Progenitor cell of endocrine pancreas (in vitro differentiated cells): ENCODE measurements at regions not wholly inside any gene's neighbourhood (a gene's known extent, or its start where the extent isn't known, plus 50 kb on each side); places are given as distances from the start of the nearest gene placed in this dataset.
"Not testable (repeated sequence)": the region's sequence is repeated elsewhere in the genome, so short reads cannot be mapped to it uniquely, and the experiment has no call there.

Experiments used
- DNase-seq: peaks from one replicate; pipeline ENCODE4 v3.0.0; 2021; ENCODE audit warnings: low spot score; ENCODE audit not compliant: unreplicated experiment
- H3K27ac Mint-ChIP-seq: 2 replicates; pipeline ENCODE4 v1.8.0; 2021; ENCODE audit warnings: mild to moderate bottlenecking, moderate library complexity, mixed read lengths
- H3K27me3 Mint-ChIP-seq: 2 replicates; pipeline ENCODE4 v1.8.0; 2021; ENCODE audit warnings: mixed read lengths
- H3K36me3 Mint-ChIP-seq: 2 replicates; pipeline ENCODE4 v1.8.0; 2022; ENCODE audit warnings: mixed read lengths; ENCODE audit not compliant: insufficient read depth
- H3K4me1 Mint-ChIP-seq: 2 replicates; pipeline ENCODE4 v1.8.0; 2021; ENCODE audit warnings: low read depth, mixed read lengths
- H3K4me3 Mint-ChIP-seq: 2 replicates; pipeline ENCODE4 v1.8.0; 2021; ENCODE audit warnings: low read depth, mild to moderate bottlenecking, moderate library complexity, mixed read lengths
- H3K9me3 Mint-ChIP-seq: 2 replicates; pipeline ENCODE4 v1.8.0; 2021; ENCODE audit warnings: low read depth, mixed read lengths
- TF ChIP-seq, protein P1 (sequence below): fragments of 200-600 bp; sonication (generic); IDR thresholded peaks from one replicate; pipeline ENCODE4 v1.5.0; 2021; ENCODE audit warnings: antibody characterized with exemption, mild to moderate bottlenecking; ENCODE audit not compliant: unreplicated experiment

DNA sequence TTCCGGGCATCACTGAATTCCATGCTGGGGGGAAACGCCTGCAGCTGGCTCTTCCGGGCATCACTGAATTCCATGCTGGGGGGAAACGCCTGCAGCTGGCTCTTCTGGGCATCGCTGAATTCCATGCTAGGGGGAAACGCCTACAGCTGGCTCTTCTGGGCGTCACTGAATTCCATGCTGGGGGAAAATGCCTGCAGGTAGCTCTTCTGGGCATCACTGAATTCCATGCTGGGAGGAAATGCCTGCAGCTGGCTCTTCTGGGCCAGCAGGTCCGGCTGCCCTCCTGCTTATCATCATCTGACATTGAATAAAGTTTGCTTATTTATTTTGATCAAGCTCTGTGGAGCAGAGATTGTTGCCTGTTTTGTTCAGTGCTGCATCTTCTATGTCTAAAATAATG lies 355.1 kb downstream of the SMOC2 start:
- Mint-ChIP-seq H3K4me1 (peaks cover 6% of the 10 kb centered on the region), H3K27me3 (peaks cover 6% of the 10 kb centered on the region), H3K9me3 (peaks cover under 1% of the 10 kb centered on the region), H3K27ac (no peak overlapping the region), H3K36me3 (no peaks in the 10 kb centered on the region), H3K4me3 (no peak overlapping the region)
- DNase-seq: no peak
- TF ChIP-seq, protein P1, sequence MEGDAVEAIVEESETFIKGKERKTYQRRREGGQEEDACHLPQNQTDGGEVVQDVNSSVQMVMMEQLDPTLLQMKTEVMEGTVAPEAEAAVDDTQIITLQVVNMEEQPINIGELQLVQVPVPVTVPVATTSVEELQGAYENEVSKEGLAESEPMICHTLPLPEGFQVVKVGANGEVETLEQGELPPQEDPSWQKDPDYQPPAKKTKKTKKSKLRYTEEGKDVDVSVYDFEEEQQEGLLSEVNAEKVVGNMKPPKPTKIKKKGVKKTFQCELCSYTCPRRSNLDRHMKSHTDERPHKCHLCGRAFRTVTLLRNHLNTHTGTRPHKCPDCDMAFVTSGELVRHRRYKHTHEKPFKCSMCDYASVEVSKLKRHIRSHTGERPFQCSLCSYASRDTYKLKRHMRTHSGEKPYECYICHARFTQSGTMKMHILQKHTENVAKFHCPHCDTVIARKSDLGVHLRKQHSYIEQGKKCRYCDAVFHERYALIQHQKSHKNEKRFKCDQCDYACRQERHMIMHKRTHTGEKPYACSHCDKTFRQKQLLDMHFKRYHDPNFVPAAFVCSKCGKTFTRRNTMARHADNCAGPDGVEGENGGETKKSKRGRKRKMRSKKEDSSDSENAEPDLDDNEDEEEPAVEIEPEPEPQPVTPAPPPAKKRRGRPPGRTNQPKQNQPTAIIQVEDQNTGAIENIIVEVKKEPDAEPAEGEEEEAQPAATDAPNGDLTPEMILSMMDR: no peak

DNA sequence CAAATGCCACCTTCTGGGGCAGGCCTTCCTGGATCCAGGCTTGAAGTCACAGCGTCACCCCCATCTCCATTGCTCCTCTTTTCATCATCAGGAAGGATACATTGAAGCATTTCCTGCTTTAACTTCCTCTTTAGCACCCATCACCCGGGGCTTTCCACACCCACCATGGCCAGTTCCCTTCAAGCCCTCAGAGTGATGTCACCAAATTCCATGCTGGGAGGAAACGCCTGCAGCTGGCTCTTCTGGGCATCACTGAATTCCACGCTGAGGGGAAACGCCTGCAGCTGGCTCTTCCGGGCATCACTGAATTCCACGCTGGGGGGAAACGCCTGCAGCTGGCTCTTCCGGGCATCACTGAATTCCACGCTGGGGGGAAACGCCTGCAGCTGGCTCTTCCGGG lies 354.6 kb downstream of the SMOC2 start:
- H3K4me1 Mint-ChIP-seq, H3K36me3 Mint-ChIP-seq, DNase-seq, H3K27me3 Mint-ChIP-seq, H3K4me3 Mint-ChIP-seq, H3K27ac Mint-ChIP-seq, H3K9me3 Mint-ChIP-seq: not testable (repeated sequence)

DNA sequence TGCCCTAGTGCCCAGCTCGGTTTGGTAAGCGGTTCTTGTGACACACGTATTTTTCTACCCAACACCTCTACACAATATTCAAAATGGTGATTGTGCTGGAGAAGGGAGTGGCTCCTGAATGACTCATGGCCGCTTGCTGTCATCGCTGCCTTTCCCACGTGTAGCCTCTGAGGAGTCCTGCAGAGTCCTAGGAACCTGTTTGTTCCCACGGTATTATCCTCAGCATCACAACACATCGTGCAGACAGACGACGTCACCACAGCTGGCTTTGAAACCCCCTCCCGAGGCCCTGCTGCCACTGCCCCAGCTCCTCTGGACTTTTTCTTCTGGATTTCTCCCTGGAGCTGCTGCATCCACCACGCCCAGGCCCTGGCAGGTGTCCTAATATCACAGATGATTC lies 353.5 kb downstream of the SMOC2 start:
- Mint-ChIP-seq H3K36me3 (no peaks in the 10 kb centered on the region), H3K27me3 (peaks cover 9% of the 10 kb centered on the region), H3K4me3 (no peak overlapping the region), H3K27ac (no peak overlapping the region), H3K9me3 (no peaks in the 10 kb centered on the region), H3K4me1 (peaks cover 6% of the 10 kb centered on the region)
- TF ChIP-seq, protein P1: no peak
- DNase-seq: no peak

DNA sequence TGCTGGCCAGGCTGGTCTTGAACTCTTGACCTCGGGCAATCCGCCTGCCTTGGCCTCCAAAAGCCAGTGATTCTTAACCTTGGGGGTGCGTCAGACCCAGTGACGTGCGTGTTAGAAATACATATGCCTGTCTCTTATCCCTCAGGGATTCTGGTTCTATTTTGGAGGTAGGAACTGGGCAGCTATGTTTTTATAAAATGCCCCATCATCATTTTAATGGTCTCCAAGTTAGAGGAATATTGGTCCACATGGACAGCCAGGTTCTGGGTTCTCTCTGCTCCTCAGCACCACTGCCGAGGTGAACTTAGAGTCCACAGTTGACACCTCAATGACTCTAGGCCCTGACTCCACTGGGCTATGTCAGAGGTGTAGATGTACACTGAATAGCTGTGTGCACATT lies 352.7 kb downstream of the SMOC2 start:
- DNase-seq: no peak
- peaks cover 14% of the 10 kb centered on the region for H3K27me3 Mint-ChIP-seq
- no peak overlapping the region for H3K4me3 Mint-ChIP-seq
- peaks cover 6% of the 10 kb centered on the region for H3K4me1 Mint-ChIP-seq
- TF ChIP-seq, protein P1: no peak
- H3K27ac Mint-ChIP-seq: no peak overlapping the region
- no peaks in the 10 kb centered on the region for H3K9me3 Mint-ChIP-seq
- no peaks in the 10 kb centered on the region for H3K36me3 Mint-ChIP-seq

DNA sequence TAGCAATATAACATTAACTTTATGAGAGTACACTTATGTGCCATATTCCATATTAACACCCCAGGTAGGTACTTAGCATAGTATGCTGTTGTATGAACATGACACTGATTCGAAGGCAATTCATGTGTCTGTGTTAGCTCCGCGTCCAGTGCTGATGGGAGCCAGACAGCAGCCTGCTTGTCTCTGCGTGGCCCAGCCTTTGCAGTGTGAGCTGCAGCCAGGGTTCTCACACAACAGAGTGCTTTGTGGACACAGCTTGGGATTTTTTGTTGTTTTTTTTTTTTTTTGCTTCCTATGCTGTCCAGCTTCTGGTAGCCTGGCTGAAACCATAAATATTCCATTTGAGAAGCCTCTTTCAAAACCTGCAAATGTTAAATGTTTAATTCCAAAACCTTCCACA lies 350.9 kb downstream of the SMOC2 start:
- no peak for DNase-seq
- peaks cover 6% of the 10 kb centered on the region for H3K4me1 Mint-ChIP-seq
- peaks cover 14% of the 10 kb centered on the region for H3K27me3 Mint-ChIP-seq
- no peaks in the 10 kb centered on the region for H3K9me3 Mint-ChIP-seq
- H3K27ac Mint-ChIP-seq: no peak overlapping the region
- no peaks in the 10 kb centered on the region for H3K36me3 Mint-ChIP-seq
- no peak overlapping the region for H3K4me3 Mint-ChIP-seq
- TF ChIP-seq, protein P1: no peak

DNA sequence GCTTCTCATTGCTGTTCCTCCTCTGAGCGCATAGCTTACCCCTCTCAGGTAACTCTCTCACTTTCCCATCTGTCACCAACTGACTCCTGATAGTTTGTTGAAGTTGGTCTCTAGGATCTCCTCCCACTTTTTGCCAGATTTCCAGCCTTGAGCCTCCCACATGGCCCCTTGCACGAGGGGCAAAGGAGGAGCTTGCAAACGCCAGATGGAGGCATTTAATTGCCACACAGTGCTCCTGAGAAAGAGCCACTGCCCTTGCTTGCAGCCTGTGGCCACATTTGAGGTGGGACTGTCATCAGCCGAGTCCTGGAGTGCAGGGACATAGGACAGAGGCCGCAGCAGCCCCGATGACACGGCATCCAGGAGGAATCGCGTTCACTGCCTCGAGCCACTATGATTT lies 348.7 kb downstream of the SMOC2 start:
- TF ChIP-seq, protein P1: no peak
- Mint-ChIP-seq H3K4me3 (no peak overlapping the region), H3K36me3 (no peaks in the 10 kb centered on the region), H3K9me3 (peaks cover 3% of the 10 kb centered on the region), H3K4me1 (peaks cover 16% of the 10 kb centered on the region), H3K27ac (no peak overlapping the region), H3K27me3 (peaks cover 13% of the 10 kb centered on the region)
- no peak for DNase-seq
